ENCODE measurements at regions not wholly inside any gene's neighbourhood (a gene's known extent, or its start where the extent isn't known, plus 50 kb on each side); places are given as distances from the start of the nearest gene placed in this dataset.

DNA sequence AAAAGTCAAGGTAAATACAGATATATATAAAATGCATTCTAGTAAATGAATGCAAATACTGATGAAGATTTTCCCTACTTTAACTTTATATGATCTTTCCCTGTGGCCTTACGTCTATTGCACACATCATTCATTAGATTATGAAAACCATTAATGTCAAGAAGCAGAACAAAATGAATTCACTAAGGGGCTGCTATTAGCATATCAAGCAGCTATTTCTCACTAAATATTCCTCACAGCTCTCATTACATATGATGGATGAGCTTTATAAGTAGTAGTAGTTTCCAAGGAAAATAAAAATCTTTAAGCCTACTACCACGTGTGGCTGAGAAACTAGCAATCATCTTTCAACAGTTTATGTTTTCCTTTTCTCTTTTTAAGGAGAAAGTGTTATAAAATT lies 702.8 kb upstream of the SLC39A10 start:
- TF ChIP-seq ZBTB7A (IDR thresholded peaks at IDR 0.05; ENCODE audit: low read depth), result no peak
- TF ChIP-seq EP300 (IDR thresholded peaks at IDR 0.05; ENCODE audit: borderline replicate concordance), result no peak
- no peak for TF ChIP-seq TAF1 (IDR thresholded peaks at IDR 0.05; ENCODE audit: low read depth)
- no peak for TF ChIP-seq CEBPB (IDR thresholded peaks at IDR 0.05)
- TF ChIP-seq EGR1 (IDR thresholded peaks at IDR 0.05), result no peak
- TF ChIP-seq, protein P1, sequence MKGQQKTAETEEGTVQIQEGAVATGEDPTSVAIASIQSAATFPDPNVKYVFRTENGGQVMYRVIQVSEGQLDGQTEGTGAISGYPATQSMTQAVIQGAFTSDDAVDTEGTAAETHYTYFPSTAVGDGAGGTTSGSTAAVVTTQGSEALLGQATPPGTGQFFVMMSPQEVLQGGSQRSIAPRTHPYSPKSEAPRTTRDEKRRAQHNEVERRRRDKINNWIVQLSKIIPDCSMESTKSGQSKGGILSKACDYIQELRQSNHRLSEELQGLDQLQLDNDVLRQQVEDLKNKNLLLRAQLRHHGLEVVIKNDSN (IDR thresholded peaks at IDR 0.05), result no peak
- TF ChIP-seq TCF12 (IDR thresholded peaks at IDR 0.05; ENCODE audit: low read depth), result no peak
- no peak for TF ChIP-seq RAD21 (IDR thresholded peaks at IDR 0.05; ENCODE audit: low read depth)
- no peak for TF ChIP-seq CREB1 (IDR thresholded peaks at IDR 0.05; ENCODE audit: low read depth)
- TF ChIP-seq, protein P2, sequence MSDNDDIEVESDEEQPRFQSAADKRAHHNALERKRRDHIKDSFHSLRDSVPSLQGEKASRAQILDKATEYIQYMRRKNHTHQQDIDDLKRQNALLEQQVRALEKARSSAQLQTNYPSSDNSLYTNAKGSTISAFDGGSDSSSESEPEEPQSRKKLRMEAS (IDR thresholded peaks at IDR 0.05), result no peak
- no peak for TF ChIP-seq YY1 (IDR thresholded peaks at IDR 0.05; ENCODE audit: low read depth)
- no peak for TF ChIP-seq TEAD4 (IDR thresholded peaks at IDR 0.05)
- no peak for TF ChIP-seq FOXM1 (IDR thresholded peaks at IDR 0.05; ENCODE audit: borderline replicate concordance, low read depth)
- TF ChIP-seq, protein P3, sequence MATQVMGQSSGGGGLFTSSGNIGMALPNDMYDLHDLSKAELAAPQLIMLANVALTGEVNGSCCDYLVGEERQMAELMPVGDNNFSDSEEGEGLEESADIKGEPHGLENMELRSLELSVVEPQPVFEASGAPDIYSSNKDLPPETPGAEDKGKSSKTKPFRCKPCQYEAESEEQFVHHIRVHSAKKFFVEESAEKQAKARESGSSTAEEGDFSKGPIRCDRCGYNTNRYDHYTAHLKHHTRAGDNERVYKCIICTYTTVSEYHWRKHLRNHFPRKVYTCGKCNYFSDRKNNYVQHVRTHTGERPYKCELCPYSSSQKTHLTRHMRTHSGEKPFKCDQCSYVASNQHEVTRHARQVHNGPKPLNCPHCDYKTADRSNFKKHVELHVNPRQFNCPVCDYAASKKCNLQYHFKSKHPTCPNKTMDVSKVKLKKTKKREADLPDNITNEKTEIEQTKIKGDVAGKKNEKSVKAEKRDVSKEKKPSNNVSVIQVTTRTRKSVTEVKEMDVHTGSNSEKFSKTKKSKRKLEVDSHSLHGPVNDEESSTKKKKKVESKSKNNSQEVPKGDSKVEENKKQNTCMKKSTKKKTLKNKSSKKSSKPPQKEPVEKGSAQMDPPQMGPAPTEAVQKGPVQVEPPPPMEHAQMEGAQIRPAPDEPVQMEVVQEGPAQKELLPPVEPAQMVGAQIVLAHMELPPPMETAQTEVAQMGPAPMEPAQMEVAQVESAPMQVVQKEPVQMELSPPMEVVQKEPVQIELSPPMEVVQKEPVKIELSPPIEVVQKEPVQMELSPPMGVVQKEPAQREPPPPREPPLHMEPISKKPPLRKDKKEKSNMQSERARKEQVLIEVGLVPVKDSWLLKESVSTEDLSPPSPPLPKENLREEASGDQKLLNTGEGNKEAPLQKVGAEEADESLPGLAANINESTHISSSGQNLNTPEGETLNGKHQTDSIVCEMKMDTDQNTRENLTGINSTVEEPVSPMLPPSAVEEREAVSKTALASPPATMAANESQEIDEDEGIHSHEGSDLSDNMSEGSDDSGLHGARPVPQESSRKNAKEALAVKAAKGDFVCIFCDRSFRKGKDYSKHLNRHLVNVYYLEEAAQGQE (IDR thresholded peaks at IDR 0.05; ENCODE audit: low read depth), result no peak
- TF ChIP-seq NFIC (IDR thresholded peaks at IDR 0.05), result no peak

DNA sequence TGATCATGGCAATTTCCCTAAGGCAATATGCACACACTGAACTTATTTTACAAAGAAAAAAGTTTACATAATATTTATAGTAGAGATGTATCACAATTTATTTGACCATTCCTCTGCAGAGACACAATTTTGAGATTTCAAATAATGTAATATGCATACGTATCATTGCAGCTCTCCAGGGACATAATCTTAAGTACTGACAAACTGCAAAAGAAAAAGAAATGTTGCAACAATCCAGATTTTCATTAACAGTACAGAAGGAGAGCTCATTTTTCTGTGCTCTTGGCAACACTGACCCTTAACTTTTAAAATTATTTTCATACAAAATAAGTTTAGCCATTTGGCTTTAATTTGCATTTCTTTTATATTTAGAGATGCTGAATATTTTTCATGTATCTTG lies 710.2 kb upstream of the SLC39A10 start:
- no peak for TF ChIP-seq TCF12 (IDR thresholded peaks at IDR 0.05; ENCODE audit: low read depth)

DNA sequence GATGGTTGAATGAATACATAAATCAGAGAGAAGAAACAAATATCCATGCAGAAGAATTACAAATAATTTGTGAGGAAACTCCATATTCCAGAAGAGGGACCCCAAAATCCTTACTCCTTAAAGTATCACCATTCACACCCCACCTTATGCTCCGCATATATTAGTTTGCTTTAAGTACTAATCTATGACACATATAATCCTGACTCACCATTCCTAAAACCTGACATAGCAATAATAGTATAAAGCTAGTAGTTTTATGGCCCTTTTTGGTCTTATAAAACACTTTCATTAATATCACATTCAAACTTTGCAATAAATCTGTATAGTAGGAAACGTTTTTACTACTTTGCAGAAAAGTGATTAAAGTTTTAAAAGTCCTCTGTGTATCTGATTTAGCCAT lies 719.0 kb upstream of the SLC39A10 start:
- no peak for TF ChIP-seq FOXM1 (IDR thresholded peaks at IDR 0.05; ENCODE audit: borderline replicate concordance, low read depth)
- no peak for TF ChIP-seq EGR1 (IDR thresholded peaks at IDR 0.05)
- no peak for TF ChIP-seq RAD21 (IDR thresholded peaks at IDR 0.05; ENCODE audit: low read depth)
- TF ChIP-seq, protein P1 (IDR thresholded peaks at IDR 0.05), result no peak

DNA sequence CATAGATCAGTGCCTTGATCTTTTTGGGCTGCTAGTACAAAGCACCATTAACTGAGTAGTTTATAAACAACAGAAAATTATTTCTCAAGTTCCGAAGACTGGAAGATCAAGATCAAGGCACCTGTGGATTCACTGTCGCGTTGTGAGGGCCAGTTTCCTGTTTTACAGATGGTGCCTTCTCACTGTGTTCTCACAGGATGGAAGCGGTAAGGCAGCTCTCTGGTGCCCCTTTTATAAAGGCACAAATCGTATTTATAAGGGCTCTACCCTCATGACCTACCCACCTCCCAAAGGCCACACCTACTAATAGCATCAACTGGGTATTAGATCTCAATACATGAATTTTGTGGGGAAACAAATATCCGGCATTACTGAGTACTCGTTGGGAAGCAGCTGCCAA lies 729.5 kb upstream of the SLC39A10 start:
- TF ChIP-seq TEAD4 (IDR thresholded peaks at IDR 0.05), result no peak
- TF ChIP-seq ZBTB7A (IDR thresholded peaks at IDR 0.05; ENCODE audit: low read depth), result no peak
- no peak for TF ChIP-seq YY1 (IDR thresholded peaks at IDR 0.05; ENCODE audit: low read depth)
- no peak for TF ChIP-seq EP300 (IDR thresholded peaks at IDR 0.05; ENCODE audit: borderline replicate concordance)

DNA sequence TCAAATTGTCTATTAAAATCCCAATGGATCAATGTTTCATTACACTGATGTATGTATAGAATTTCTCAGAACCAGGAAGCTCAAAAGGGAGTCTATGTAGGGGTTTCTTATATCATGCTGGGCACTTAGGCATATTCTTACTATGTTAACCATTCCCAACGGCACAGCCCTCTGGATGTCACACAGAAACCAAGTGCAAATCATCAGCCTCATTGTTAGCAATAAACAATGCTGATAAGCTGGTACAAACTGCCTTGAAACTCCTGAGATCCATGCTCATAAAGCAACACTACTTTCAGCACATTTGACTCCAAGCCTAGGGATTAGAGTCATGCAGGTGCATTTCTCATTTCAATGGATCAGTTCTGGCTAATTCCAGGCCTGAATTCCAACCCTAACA lies 730.2 kb upstream of the SLC39A10 start:
- TF ChIP-seq EP300 (IDR thresholded peaks at IDR 0.05; ENCODE audit: borderline replicate concordance) (no peak), EGR1 (IDR thresholded peaks at IDR 0.05) (no peak), TCF12 (IDR thresholded peaks at IDR 0.05; ENCODE audit: low read depth) (no peak), CREB1 (IDR thresholded peaks at IDR 0.05; ENCODE audit: low read depth) (no peak), TEAD4 (IDR thresholded peaks at IDR 0.05) (no peak), CEBPB (IDR thresholded peaks at IDR 0.05) (no peak), ZBTB7A (IDR thresholded peaks at IDR 0.05; ENCODE audit: low read depth) (no peak), RAD21 (IDR thresholded peaks at IDR 0.05; ENCODE audit: low read depth) (no peak), TAF1 (IDR thresholded peaks at IDR 0.05; ENCODE audit: low read depth) (no peak), YY1 (IDR thresholded peaks at IDR 0.05; ENCODE audit: low read depth) (no peak)
- TF ChIP-seq, protein P1 (IDR thresholded peaks at IDR 0.05), result no peak

DNA sequence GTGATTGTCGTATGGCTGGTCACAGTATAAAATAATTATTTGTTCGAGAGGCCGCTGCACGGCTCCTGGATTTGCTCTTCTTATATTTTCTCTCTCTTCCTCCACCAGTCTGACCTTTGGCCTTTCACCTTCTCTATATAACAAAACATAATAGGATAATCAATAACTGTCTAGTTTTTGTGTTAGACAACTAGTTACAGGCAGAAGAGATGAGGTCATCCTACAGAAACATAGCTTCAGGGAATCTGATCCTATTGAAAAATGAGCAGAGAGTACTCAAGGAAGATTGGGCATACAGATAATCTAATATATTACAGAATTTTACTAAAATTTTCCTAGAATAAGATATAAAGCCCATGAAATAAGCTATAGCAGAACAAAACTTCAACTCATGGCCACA lies 731.3 kb upstream of the SLC39A10 start:
- no peak for TF ChIP-seq CEBPB (IDR thresholded peaks at IDR 0.05)
- TF ChIP-seq, protein P2 (IDR thresholded peaks at IDR 0.05), result no peak
- no peak for TF ChIP-seq TAF1 (IDR thresholded peaks at IDR 0.05; ENCODE audit: low read depth)

DNA sequence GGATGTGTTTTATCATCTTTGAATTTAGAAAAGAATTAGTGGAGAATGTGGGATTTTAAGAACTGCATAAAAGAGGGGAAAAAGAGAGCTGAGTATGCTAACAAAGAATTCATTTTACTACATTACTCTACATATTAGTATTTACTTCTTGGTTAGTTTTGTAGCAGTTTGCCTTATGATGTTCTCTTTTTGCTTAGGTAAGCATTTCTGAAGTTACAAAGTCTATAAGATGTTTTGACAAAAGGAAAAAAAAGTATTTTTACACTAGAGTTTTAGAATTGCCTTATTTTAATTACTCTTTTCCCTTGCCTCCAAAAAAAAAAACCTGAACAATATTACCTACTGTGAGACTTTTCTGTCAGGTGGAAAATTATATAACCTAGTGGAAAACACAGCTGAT lies 739.5 kb upstream of the SLC39A10 start:
- TF ChIP-seq ZBTB7A (IDR thresholded peaks at IDR 0.05; ENCODE audit: low read depth) (no peak), YY1 (IDR thresholded peaks at IDR 0.05; ENCODE audit: low read depth) (no peak), CREB1 (IDR thresholded peaks at IDR 0.05; ENCODE audit: low read depth) (no peak), TEAD4 (IDR thresholded peaks at IDR 0.05) (no peak), FOXM1 (IDR thresholded peaks at IDR 0.05; ENCODE audit: borderline replicate concordance, low read depth) (no peak), TAF1 (IDR thresholded peaks at IDR 0.05; ENCODE audit: low read depth) (no peak), RAD21 (IDR thresholded peaks at IDR 0.05; ENCODE audit: low read depth) (no peak), TCF12 (IDR thresholded peaks at IDR 0.05; ENCODE audit: low read depth) (no peak), EP300 (IDR thresholded peaks at IDR 0.05; ENCODE audit: borderline replicate concordance) (no peak), EGR1 (IDR thresholded peaks at IDR 0.05) (no peak)
- TF ChIP-seq, protein P1 (IDR thresholded peaks at IDR 0.05), result no peak
- TF ChIP-seq, protein P3 (IDR thresholded peaks at IDR 0.05; ENCODE audit: low read depth), result no peak
- TF ChIP-seq, protein P2 (IDR thresholded peaks at IDR 0.05), result no peak
